Activated CD4-positive, CD25-positive, alpha-beta regulatory T cell treated with anti-CD3 and anti-CD28 coated beads, Interleukin-2, amount 50 U/mL, for 16 hours (primary cell): ENCODE measurements at regions not wholly inside any gene's neighbourhood (a gene's known extent, or its start where the extent isn't known, plus 50 kb on each side); places are given as distances from the start of the nearest gene placed in this dataset.
"Not testable (repeated sequence)": the region's sequence is repeated elsewhere in the genome, so short reads cannot be mapped to it uniquely, and the experiment has no call there.

Experiments used
- DNase-seq: peaks from one replicate; pipeline ENCODE4 v3.0.0-alpha.2; 2020; ENCODE audit warnings: low read depth, low spot score

DNA sequence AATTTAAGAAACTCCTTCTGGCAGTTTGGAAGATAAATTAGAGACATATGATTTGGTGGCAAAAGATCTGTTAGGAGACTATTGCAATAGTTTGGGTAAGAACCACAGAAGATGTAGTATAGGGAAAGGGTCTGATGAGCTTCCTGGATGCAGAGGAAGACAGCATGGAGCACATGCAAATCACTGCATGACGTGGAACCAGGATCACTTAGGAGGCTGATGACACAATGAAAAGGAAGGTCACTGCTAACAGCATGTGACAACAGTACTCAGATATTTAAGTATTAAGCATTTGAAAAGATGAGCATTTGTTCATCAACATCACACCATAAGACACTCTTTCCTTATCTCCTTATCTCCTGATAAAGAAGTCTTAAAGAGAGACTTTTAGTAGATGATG is 167.8 kb upstream of the LDB2 start:
- no peak for DNase-seq

GRCh38 chr4:17065821-17066220 is 167.4 kb upstream of the LDB2 start:
- DNase-seq: no peak

- no peak for DNase-seq
Measured at GRCh38 chr4:17064959-17065358, 166.5 kb upstream of the LDB2 start.

- DNase-seq: no peak
Measured at GRCh38 chr4:17063888-17064287, 165.4 kb upstream of the LDB2 start.

DNA sequence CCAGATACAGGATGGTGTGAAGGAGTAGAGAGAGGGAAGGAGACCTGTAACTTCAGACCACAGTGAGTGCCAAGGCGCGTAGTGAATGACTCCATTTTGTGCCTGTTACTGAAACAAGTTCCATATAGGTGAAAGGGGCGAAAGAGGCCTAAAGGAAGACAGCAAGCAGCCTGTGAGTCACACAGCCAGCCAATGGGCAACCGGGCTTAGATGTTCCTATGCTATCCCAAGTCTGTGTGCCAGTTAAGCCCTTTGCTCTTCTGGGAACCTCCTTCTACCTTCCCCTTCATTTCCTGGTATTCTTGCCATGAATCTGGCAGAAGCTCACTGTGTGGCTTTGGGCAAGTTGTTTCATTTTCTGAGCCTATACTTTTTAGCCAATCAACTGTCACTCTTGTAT is 161.8 kb upstream of the LDB2 start:
- no peak for DNase-seq

GRCh38 chr4:17058916-17059741 is 160.7 kb upstream of the LDB2 start:
- no peak for DNase-seq

GRCh38 chr4:17058536-17058915 is 160.1 kb upstream of the LDB2 start:
- no peak for DNase-seq

DNA sequence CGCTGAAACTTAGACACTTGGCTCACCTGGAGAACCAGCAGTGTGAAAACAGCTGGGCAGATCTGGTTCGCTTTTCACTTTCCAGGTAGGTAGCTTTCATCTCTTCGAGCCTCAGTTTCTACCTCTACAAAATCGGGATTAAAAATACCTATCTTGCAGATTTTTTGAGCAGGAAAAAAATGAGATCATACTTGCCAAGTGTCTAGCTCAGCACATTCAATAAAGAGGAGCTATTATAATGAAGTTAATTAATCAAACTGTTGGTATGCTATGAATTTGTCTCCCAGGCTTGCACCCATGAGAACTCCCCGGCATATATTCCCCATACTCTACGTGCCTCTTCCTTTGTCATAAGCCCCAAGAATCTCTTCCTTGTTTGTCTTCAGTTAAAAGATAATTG is 158.6 kb upstream of the LDB2 start:
- no peak for DNase-seq

GRCh38 chr4:17055788-17056187 is 157.3 kb upstream of the LDB2 start:
- no peak for DNase-seq

DNA sequence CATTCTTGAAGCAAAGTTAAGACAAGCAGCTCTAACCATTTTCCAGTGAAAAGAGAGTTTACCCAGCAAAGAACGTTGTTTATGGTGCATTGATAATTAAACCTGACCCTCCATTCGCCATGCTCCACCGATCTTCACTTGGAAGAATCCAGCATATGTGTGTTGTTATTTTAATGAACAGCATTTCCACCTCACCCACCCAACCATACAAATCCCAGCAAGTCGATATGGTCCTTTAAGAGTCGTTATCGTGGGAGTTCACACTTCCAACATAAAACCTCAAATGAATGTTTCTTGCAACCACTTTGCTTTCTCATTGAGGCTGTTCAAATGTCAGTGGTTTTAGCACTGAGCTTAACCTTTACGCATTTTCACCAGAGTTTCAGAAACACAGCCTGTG is 147.4 kb upstream of the LDB2 start:
- no peak for DNase-seq

DNA sequence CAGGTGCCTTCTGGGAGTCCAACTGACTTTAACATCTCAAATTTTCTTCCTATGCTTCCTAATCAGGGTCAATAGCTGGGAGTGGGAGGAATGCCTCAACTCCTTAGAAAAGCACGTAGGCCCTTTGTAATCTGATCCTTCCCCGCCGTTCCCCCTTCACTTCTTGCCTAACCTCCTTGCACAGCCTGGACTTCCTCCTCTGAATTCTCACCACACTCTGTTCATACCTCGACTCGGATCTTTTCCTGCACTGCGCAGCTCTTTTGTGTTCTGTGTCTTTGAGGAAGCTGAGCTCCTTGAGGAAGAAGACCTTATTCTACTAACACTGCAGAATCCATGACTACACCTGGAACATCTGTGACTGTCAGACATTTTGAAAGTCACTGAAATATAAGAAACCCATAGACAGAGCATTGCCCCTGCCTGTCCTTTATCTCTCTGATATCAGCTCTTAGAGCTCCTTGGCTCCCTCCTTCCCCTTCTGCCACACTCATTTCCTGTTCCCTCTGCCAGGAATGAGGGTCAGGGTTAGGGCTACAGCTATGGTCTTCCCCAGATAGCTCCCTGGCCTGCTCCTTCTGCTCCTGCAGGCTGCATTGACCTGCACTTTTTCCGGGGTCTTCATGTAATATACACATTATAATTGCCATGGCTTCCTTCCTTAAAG is 140.2 kb upstream of the LDB2 start:
- DNase-seq: no peak

GRCh38 chr4:17033768-17034181 is 135.3 kb upstream of the LDB2 start:
- no peak for DNase-seq

- DNase-seq: no peak
Measured at GRCh38 chr4:17033025-17033767, 134.8 kb upstream of the LDB2 start.

GRCh38 chr4:17030543-17030942 is 132.1 kb upstream of the LDB2 start:
- DNase-seq: no peak

DNA sequence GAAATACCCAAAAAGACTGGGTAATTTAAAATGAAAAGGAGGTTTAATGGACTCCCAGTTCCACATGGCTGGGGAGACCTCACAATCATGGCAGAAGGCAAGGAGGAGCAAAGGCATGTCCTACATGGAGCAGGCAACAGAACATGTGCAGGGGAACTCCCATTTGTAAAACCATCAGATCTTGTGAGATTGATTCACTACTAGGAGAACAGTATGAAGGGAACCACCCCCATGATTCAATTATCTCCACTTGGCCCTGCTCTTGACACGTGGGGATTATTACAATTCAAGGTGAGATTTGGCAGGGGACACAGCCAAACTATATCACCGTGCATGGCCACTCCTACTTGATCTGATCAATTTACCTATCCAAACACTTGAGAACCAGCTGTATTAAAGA is 131.5 kb upstream of the LDB2 start:
- DNase-seq: no peak

DNA sequence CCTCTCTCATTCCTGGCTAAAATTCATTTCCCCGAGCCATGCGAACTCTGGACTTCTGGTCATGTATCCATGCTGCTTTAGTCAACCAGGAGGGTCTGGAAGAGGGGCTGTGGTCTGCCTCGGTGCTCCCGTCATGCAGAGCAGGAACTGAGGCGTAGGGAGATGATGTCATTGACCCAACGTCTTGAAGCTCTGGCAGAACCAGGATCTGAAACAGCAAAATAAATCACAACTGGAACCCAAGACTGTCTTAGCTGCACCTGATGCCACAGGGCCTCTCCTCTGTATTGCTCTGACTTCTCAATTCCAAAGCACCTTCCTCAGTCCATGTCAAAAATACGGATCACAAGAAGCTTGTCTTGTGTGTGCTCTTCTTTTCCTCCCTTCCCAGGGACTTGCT is 131.0 kb upstream of the LDB2 start:
- DNase-seq: no peak

GRCh38 chr4:17027495-17027894 is 129.1 kb upstream of the LDB2 start:
- no peak for DNase-seq

DNA sequence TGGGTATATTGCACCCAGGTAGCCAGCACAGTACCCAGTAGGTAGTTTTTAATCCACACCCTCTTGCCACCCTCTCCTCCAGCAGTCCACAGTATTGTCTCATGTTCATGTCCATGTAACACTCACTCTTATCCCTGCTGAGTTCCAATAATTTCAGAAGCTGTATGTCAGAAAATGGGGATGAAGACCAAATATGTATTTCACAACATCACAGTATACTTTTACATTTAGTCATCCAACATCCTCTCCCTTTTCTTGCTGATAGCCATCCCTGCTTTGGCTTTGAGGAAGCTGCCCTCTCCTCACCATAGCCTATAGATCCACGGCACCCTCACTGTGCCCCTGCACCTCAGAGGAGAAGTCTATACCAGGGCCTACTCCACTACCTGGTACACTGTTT is 126.0 kb upstream of the LDB2 start:
- no peak for DNase-seq

GRCh38 chr4:17020901-17021300 is 122.5 kb upstream of the LDB2 start:
- no peak for DNase-seq

DNA sequence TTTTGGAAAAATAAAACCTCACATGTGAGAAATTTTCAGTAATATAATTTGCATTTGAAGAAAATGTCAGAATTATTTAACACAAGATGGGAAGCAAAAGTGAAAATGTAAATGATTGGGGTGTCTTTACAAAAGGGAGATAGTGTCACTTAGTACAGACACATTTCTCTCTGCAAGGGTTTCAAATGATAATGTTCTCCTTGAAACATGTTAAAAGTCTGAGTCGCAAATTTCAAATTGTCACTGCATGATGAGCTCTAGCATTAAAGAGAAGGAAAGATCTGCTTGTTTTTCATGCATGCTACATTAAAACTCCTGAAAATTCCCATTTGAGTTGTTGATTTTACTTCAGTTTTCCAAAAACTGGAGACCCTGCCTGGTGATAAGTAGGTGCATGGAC is 122.0 kb upstream of the LDB2 start:
- no peak for DNase-seq

- not testable (repeated sequence) for DNase-seq
Measured at GRCh38 chr4:17018621-17019020, 120.2 kb upstream of the LDB2 start.

- DNase-seq: no peak
Measured at GRCh38 chr4:17018013-17018412, 119.6 kb upstream of the LDB2 start.
